NCI-H146 treated with DMSO at 0.1 percent for 48 hours (cell line): ENCODE measurements at regions not wholly inside any gene's neighbourhood (a gene's known extent, or its start where the extent isn't known, plus 50 kb on each side); places are given as distances from the start of the nearest gene placed in this dataset.

Experiments
- DNase-seq: peaks from one replicate; lab custom pipeline; 2025; ENCODE audit not compliant: unreplicated experiment; lab: John Stamatoyannopoulos, UW

DNA sequence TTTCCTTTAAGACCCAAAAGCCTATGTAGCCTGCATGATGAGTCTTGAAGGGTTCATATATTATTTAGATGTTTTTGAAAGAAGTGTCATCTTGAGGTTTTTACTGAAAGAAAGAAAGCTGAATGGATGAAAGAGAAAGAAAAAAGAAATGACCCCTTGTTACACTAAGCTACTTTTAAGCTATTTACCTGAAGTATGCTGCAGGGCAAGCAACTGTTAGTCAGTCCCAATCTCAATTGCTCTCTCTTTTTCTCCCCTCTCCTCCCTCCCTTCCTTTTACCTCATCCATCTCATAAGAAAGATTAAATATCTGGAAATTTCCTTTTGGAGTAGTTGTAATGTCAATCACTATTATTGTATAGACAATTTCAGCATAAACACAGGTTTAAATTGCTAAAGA is 512.4 kb downstream of the TMTC2 start:
- no peak for DNase-seq

DNA sequence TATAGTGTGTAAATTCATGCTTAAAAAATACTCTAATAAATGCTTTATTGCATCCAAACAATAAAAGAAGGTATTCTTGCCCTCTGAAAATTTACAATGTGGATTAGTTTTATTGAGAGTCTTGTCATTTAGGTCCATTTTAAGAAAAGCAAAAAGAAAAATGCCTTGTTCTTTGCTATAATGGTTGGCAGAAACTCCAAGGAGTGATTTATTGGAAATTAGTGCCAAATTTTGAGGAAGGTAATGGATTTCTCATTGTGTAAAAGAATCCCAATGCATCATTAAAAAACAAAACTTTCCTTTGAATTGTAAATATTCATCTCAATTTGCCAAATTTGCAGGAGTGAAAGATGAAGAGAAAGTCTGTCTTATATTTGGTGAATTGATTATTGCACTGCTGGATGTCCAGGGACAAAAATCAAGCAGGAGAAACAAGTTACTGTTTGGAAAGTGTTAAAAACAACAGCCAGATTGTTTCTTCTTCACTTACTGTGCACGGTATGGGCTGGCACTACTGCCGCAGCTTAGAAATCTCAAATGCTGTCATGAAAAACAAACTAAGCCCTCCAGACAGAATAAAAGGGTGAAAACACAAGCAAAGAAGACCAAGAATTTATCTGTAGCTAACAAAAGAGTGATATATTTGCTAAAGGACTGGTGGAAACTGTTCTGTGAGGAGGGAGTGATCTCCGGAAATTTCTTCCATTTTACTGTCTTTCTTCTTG is 511.7 kb downstream of the TMTC2 start:
- DNase-seq = no peak

DNA sequence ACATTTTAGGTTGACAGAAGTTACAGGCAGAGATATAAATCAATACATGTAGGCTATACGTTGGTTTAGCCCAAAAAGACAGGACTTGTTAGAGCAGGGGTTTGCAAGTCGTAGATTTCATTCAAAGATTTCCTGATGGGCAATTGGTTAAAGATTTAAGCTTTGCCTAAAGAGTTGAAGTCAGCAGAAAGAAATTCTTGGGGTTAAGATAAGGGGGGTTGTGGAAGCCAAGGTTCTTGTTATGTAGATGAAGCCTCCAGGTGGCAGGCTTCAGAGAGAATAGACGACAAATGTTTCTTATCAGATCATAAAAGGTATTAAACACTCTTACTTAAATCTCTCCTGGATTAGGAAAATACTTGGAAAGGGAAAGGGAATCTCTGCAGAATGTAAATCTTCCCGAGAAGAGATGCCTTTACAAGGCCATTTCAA is 510.8 kb downstream of the TMTC2 start:
- no peak for DNase-seq

DNA sequence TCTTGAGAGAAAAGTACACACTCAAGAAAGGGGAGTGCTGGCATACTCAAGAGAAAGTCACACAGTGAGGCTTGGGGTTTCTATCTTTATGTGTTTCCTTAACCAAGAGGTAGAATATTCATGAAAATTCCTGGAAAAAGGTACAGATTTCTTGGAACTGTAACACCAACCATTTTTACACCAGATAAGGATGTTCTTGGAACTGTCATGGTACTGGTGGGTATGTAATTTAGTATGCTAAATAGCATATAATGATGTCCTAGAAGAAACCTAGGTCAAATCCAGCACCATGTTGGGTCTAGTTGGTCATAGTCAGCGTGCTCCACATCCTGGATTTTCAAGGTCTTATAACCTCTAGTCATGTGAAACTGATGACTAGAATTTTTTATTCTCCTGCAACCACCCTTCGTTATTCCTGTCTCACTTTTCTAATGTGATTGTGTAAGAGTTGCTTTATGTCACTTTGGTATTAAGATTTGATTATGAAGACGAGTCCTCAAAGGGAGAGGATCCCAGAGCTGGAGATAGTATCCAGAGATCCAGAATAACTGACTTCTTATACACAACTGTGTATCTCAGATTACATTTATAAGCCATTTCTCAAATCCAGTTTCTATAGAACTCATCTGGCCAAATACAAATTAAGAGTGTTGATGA is 510.1 kb downstream of the TMTC2 start:
- DNase-seq = no peak

DNA sequence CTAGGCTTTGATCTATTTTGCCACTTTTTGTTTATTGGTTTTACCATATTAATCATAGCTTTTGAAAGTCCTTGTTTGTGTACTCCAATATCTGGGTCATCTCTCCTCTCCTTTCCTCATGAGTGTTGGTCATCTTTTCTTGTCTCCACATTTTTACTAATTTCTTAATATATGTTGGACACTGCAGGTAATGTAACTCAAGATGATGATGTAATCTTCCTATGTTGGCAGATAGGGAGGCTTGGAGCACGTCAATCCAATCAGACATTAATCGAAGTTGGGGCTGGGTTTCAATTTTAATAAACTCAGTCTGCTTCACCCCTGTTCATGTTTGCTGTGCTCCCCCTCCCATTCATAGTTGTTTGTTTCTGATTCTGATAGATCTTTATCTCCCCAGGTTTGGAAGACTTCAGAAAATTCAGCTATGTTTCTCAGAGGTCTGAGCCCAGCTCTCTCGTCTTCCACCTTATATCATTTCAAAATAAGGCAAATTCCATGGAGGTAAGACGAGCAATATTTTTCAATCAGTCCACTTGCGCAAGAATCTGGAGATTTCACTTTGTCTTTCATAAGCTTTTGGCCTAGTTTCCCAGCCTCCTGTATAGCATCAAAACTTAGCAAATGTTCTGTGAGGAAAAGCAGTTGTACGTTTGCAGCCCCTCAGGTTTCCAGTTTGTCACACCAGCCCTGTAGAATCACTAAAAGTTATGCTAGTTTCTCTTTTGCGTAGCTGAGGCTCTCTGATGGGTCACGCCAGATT is 504.1 kb downstream of the TMTC2 start:
- DNase-seq = no peak

DNA sequence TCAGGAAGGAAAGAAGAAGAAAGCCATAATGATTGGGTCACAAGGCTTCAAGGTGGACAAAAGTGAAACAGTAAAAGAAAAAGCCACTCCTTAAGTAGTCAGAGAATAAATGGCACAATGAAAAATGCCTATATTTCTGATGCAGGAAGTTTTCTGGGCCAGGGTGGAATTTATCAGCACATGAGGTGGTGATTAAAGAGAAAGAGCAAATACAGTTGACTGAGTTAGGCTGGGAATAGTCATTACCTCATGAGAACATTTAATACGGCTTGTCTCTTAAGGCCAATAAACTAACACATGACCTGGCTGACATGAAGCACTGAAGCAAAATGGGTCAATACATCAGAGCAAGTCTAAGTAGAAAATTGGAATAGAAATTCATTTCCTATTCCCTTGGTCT is 499.7 kb downstream of the TMTC2 start:
- no peak for DNase-seq

DNA sequence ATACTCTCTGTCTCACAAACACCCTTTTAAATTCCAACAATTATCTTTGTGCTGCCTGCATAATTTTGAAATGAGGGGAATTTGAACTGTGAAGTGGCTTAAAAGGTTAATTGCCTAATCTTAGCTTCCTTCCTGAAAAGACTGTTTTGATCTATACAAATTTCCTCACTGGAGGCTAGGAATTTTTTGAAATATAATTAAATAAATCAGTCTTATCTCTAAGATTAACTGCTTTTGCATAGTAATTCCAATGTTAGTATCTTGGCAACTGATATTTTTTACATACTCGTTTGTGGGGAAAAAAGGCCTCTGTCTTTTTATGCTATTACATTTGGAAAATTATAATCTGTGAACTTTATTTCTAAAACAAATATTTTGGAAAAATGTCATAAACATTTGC is 498.5 kb downstream of the TMTC2 start:
- DNase-seq = no peak
